ENCODE measurements at regions not wholly inside any gene's neighbourhood (a gene's known extent, or its start where the extent isn't known, plus 50 kb on each side); places are given as distances from the start of the nearest gene placed in this dataset.
A peak's percentile ranks its signal among the peaks of the same experiment; 100 is the strongest.

DNA sequence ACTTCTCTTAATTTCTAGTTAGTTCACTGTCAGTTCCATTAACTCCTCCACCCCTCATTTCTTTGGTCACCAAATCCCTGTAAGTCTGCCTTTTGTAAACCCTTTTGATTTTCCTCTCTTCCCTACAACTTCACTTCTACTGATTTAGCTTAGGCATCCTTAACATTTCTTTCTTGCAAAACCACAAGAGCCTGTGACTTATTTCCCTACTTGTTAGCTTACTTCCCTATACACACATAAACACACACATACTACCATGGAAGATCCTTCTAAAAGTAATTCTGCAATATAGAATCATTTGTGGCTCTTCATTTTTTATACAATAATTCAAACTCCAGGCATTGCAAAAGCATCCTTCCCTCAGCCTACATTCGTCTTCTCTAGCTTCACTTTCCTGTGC lies 494.3 kb upstream of the USP15 start:
- Mint-ChIP-seq H3K27me3 (ENCODE audit: low read depth) (peaks cover 3% of the 10 kb centered on the region; the same call in 1 of the 2 replicates), H3K27ac (no peak overlapping the region), H3K36me3 (peaks cover 19% of the 10 kb centered on the region), H3K9me3 (peaks cover 25% of the 10 kb centered on the region), H3K4me3 (no peak overlapping the region), H3K4me1 (peaks cover 6% of the 10 kb centered on the region)
- no peak for ATAC-seq
- DNase-seq (ENCODE audit: low spot score): no peak
- CTCF ChIA-PET: no interaction called here
- POLR2A ChIA-PET: no interaction called here
- TF ChIP-seq, protein P1, sequence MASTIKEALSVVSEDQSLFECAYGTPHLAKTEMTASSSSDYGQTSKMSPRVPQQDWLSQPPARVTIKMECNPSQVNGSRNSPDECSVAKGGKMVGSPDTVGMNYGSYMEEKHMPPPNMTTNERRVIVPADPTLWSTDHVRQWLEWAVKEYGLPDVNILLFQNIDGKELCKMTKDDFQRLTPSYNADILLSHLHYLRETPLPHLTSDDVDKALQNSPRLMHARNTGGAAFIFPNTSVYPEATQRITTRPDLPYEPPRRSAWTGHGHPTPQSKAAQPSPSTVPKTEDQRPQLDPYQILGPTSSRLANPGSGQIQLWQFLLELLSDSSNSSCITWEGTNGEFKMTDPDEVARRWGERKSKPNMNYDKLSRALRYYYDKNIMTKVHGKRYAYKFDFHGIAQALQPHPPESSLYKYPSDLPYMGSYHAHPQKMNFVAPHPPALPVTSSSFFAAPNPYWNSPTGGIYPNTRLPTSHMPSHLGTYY (CRISPR knock-in tag; IDR thresholded peaks at IDR 0.05): no peak

DNA sequence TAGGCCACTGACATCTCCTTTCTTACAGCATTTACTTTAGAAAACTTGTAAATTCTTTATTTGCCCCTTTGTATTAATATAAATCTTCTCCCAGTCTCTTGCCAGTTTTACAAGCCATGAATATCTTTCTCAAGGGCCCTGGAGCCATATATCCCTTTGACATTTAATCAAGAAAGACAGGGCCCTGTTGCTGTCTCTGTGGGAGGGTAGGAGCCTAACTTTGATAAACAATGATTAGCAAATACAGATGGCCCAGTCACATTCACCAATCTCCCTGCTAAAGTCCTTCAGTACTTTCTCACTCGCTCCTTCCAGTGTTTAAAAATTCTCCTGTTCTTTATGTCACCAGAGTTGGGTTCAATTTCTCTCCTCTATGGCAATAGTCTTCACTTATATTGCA lies 479.8 kb upstream of the USP15 start:
- TF ChIP-seq NR3C1 (CRISPR knock-in tag; conservative IDR thresholded peaks at IDR 0.05; ENCODE audit: low read depth): no peak
- CTCF ChIA-PET: no interaction called here
- H3K36me3 Mint-ChIP-seq: no peaks in the 10 kb centered on the region
- peak overlapping the region; percentile 14; the same call in 1 of the 2 replicates for H3K4me3 Mint-ChIP-seq
- H3K27me3 Mint-ChIP-seq (ENCODE audit: low read depth): peaks cover 12% of the 10 kb centered on the region
- DNase-seq (ENCODE audit: low spot score) (no peak), ATAC-seq (peak; percentile 65)
- peaks cover 60% of the 10 kb centered on the region for H3K4me1 Mint-ChIP-seq
- H3K27ac Mint-ChIP-seq: peak overlapping the region; percentile 2; the same call in 1 of the 2 replicates
- POLR2A ChIA-PET: no interaction called here
- no peaks in the 10 kb centered on the region for H3K9me3 Mint-ChIP-seq

GRCh38 chr12:61781021-61781581 lies 479.1 kb upstream of the USP15 start:
- POLR2A ChIA-PET: no interaction called here
- Mint-ChIP-seq H3K4me3 (peak overlapping the region; percentile 14; the same call in 1 of the 2 replicates), H3K9me3 (0 out of 2 replicates have a peak, but pooled peaks cover 5% of the 10 kb centered on the region), H3K36me3 (no peaks in the 10 kb centered on the region; the same call in 1 of the 2 replicates), H3K4me1 (peaks cover 57% of the 10 kb centered on the region), H3K27me3 (ENCODE audit: low read depth) (peaks cover 9% of the 10 kb centered on the region), H3K27ac (no peak overlapping the region; the same call in 1 of the 2 replicates)
- no peak for DNase-seq (ENCODE audit: low spot score)
- CTCF ChIA-PET: no interaction called here
- peak; percentile 54 for ATAC-seq
- TF ChIP-seq ETV6 (CRISPR knock-in tag; IDR thresholded peaks at IDR 0.05) (no peak), ZBTB21 (CRISPR knock-in tag; IDR thresholded peaks at IDR 0.05; ENCODE audit: borderline replicate concordance) (no peak), ZNF416 (CRISPR knock-in tag; IDR thresholded peaks at IDR 0.05) (no peak), NFYB (CRISPR knock-in tag; conservative IDR thresholded peaks at IDR 0.05; ENCODE audit: low read depth) (no peak), ZNF121 (CRISPR knock-in tag; IDR thresholded peaks at IDR 0.05) (no peak), FOXP1 (CRISPR knock-in tag; IDR thresholded peaks at IDR 0.05; ENCODE audit: borderline replicate concordance) (no peak), JAZF1 (CRISPR knock-in tag; IDR thresholded peaks at IDR 0.05) (no peak), ZNF219 (CRISPR knock-in tag; IDR thresholded peaks at IDR 0.05; ENCODE audit: borderline replicate concordance) (no peak), ZNF396 (CRISPR knock-in tag; IDR thresholded peaks at IDR 0.05; ENCODE audit: borderline replicate concordance) (no peak), JUN (CRISPR knock-in tag; IDR thresholded peaks at IDR 0.05) (no peak), NR2C2 (CRISPR knock-in tag; IDR thresholded peaks at IDR 0.05) (no peak), NR3C1 (CRISPR knock-in tag; conservative IDR thresholded peaks at IDR 0.05; ENCODE audit: low read depth) (no peak), SMAD4 (CRISPR knock-in tag; IDR thresholded peaks at IDR 0.05) (no peak)
- TF ChIP-seq, protein P2, sequence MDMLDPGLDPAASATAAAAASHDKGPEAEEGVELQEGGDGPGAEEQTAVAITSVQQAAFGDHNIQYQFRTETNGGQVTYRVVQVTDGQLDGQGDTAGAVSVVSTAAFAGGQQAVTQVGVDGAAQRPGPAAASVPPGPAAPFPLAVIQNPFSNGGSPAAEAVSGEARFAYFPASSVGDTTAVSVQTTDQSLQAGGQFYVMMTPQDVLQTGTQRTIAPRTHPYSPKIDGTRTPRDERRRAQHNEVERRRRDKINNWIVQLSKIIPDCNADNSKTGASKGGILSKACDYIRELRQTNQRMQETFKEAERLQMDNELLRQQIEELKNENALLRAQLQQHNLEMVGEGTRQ (CRISPR knock-in tag; IDR thresholded peaks at IDR 0.05): no peak
- TF ChIP-seq, protein P3, sequence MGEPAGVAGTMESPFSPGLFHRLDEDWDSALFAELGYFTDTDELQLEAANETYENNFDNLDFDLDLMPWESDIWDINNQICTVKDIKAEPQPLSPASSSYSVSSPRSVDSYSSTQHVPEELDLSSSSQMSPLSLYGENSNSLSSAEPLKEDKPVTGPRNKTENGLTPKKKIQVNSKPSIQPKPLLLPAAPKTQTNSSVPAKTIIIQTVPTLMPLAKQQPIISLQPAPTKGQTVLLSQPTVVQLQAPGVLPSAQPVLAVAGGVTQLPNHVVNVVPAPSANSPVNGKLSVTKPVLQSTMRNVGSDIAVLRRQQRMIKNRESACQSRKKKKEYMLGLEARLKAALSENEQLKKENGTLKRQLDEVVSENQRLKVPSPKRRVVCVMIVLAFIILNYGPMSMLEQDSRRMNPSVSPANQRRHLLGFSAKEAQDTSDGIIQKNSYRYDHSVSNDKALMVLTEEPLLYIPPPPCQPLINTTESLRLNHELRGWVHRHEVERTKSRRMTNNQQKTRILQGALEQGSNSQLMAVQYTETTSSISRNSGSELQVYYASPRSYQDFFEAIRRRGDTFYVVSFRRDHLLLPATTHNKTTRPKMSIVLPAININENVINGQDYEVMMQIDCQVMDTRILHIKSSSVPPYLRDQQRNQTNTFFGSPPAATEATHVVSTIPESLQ (CRISPR knock-in tag; IDR thresholded peaks at IDR 0.05): no peak
- TF ChIP-seq, protein P4, sequence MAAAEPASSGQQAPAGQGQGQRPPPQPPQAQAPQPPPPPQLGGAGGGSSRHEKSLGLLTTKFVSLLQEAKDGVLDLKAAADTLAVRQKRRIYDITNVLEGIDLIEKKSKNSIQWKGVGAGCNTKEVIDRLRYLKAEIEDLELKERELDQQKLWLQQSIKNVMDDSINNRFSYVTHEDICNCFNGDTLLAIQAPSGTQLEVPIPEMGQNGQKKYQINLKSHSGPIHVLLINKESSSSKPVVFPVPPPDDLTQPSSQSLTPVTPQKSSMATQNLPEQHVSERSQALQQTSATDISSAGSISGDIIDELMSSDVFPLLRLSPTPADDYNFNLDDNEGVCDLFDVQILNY (CRISPR knock-in tag; IDR thresholded peaks at IDR 0.05): no peak
- TF ChIP-seq, protein P5, sequence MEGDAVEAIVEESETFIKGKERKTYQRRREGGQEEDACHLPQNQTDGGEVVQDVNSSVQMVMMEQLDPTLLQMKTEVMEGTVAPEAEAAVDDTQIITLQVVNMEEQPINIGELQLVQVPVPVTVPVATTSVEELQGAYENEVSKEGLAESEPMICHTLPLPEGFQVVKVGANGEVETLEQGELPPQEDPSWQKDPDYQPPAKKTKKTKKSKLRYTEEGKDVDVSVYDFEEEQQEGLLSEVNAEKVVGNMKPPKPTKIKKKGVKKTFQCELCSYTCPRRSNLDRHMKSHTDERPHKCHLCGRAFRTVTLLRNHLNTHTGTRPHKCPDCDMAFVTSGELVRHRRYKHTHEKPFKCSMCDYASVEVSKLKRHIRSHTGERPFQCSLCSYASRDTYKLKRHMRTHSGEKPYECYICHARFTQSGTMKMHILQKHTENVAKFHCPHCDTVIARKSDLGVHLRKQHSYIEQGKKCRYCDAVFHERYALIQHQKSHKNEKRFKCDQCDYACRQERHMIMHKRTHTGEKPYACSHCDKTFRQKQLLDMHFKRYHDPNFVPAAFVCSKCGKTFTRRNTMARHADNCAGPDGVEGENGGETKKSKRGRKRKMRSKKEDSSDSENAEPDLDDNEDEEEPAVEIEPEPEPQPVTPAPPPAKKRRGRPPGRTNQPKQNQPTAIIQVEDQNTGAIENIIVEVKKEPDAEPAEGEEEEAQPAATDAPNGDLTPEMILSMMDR (IDR thresholded peaks at IDR 0.05): no peak
